SK-N-SH treated with all-trans-retinoic acid at 6 μM for 48 hours (cell line): ENCODE measurements at regions not wholly inside any gene's neighbourhood (a gene's known extent, or its start where the extent isn't known, plus 50 kb on each side); places are given as distances from the start of the nearest gene placed in this dataset.

Experiments used
- CSDC2 ChIP-seq: fragments of 250-450 bp; sonication (Bioruptor Pico); IDR thresholded peaks from 2 replicates; pipeline ENCODE4 v1.5.0; 2020; ENCODE audit warnings: mild to moderate bottlenecking, moderate library complexity
- ZC3H10 ChIP-seq: fragments of 250-450 bp; sonication (Bioruptor Pico); IDR thresholded peaks from 2 replicates; pipeline ENCODE4 v1.5.1; 2021; ENCODE audit warnings: mild to moderate bottlenecking, moderate library complexity
- ZFP3 ChIP-seq: fragments of 250-450 bp; sonication (Bioruptor Pico); IDR thresholded peaks from 2 replicates; pipeline ENCODE4 v1.5.0; 2020; ENCODE audit warnings: mild to moderate bottlenecking, moderate library complexity
- ZFP30 ChIP-seq: fragments of 450-650 bp; formaldehyde crosslinking; IDR thresholded peaks from 2 replicates; pipeline ENCODE4 v1.5.0; 2022; ENCODE audit warnings: mild to moderate bottlenecking, moderate library complexity
- TF ChIP-seq, protein P1 (sequence below): fragments of 250-450 bp; sonication (Bioruptor Pico); IDR thresholded peaks from 2 replicates; pipeline ENCODE4 v1.5.1; 2020; ENCODE audit warnings: low read depth, mild to moderate bottlenecking, moderate library complexity

DNA sequence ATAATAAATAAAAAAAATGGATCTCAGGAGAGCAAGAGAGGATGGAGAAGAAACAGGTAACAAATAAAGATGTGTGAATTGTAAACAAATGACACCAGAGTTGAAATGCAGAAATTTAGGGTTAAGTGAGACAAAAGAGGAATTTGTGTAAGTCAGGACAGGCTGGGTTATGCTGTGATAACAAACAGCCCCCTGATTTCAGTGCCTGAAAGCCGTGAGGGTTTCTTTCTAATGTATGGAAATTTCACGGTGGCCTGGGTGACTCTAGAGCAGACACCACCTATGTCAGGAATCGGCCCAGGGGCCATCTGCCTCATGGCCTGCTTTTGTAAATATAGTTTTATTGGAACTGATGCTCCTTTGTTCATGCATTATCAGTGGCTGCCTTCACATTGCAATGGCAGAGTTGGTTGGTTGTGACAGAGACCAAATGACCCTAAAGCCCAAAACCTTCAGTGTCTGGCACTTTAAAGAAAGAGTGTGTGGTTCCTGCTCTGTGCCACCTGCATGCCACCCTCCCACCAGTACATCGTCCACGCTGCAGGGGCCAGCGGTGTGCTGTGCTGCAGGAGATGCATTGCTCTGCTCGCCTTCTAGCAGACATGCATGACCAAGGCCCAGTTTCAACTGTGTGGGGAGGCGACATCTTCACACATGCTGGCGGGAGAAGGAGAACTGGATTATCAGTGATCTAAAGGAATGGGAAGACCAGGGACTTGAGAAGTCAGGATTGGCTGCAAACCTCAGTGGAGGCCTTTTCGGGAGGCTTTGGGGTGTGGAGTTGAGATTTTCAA is 221.2 kb upstream of the APCDD1 start:
- TF ChIP-seq ZFP3 (CRISPR knock-in tag) (no peak), CSDC2 (CRISPR knock-in tag) (no peak), ZFP30 (CRISPR knock-in tag) (no peak), ZC3H10 (CRISPR knock-in tag) (no peak)
- TF ChIP-seq, protein P1, sequence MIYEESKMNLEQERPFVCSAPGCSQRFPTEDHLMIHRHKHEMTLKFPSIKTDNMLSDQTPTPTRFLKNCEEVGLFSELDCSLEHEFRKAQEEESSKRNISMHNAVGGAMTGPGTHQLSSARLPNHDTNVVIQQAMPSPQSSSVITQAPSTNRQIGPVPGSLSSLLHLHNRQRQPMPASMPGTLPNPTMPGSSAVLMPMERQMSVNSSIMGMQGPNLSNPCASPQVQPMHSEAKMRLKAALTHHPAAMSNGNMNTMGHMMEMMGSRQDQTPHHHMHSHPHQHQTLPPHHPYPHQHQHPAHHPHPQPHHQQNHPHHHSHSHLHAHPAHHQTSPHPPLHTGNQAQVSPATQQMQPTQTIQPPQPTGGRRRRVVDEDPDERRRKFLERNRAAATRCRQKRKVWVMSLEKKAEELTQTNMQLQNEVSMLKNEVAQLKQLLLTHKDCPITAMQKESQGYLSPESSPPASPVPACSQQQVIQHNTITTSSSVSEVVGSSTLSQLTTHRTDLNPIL (CRISPR knock-in tag) = no peak
